ENCODE measurements at regions not wholly inside any gene's neighbourhood (a gene's known extent, or its start where the extent isn't known, plus 50 kb on each side); places are given as distances from the start of the nearest gene placed in this dataset.

GRCh38 chr3:104632947-104633346 is 733.8 kb upstream of the ALCAM start:
- Histone ChIP-seq H2AK5ac (ENCODE audit: insufficient read length, low read length) (no peak overlapping the region), H4K5ac (ENCODE audit: insufficient read length, low read depth, low read length) (no peak overlapping the region), H2BK15ac (ENCODE audit: low read depth, low read length) (no peak overlapping the region), H3K4me2 (ENCODE audit: insufficient read depth, insufficient read length, low read length) (no peak overlapping the region), H3K18ac (ENCODE audit: insufficient read length, low read depth, low read length) (no peak overlapping the region), H3K9ac (ENCODE audit: extremely low read depth, insufficient read length, low read length) (no peak overlapping the region), H4K91ac (ENCODE audit: insufficient read length, low read depth, low read length) (no peak overlapping the region), H3K79me2 (ENCODE audit: insufficient read depth, low read length) (no peaks in the 10 kb centered on the region), H3K23ac (ENCODE audit: insufficient read length, low read depth, low read length) (no peak overlapping the region), H3K14ac (ENCODE audit: insufficient read depth, low read length) (no peak overlapping the region), H3K4ac (ENCODE audit: low read depth, low read length) (no peak overlapping the region), H4K20me1 (ENCODE audit: control insufficient read depth, insufficient read depth, insufficient read length) (no peaks in the 10 kb centered on the region), H3K4me1 (ENCODE audit: insufficient read depth, low read length) (no peaks in the 10 kb centered on the region), H3K79me1 (ENCODE audit: insufficient read depth, low read depth, low read length, poor library complexity, severe bottlenecking) (no peaks in the 10 kb centered on the region), H3T11ph (ENCODE audit: low read length) (no peak overlapping the region), H3K9me3 (ENCODE audit: control insufficient read depth, low read depth, low read length) (peaks cover 16% of the 10 kb centered on the region), H2BK5ac (ENCODE audit: insufficient read length, low read length) (no peak overlapping the region), H3K56ac (ENCODE audit: insufficient read length, low read depth, low read length) (no peak overlapping the region), H4K8ac (replicated peaks; ENCODE audit: insufficient read length, low read depth, low read length) (no peak overlapping the region), H2BK12ac (ENCODE audit: insufficient read length, low read depth, low read length) (no peak overlapping the region), H2BK120ac (ENCODE audit: low read depth, low read length, poor library complexity, severe bottlenecking) (no peak overlapping the region), H2AFZ (ENCODE audit: low read length) (no peak overlapping the region), H2BK20ac (ENCODE audit: low read depth, low read length, poor library complexity, severe bottlenecking) (no peak overlapping the region), H3K23me2 (ENCODE audit: insufficient read length, low read depth, low read length, poor library complexity, severe bottlenecking) (no peaks in the 10 kb centered on the region), H3K27me3 (ENCODE audit: insufficient read depth, low read length) (no peaks in the 10 kb centered on the region), H3K27ac (ENCODE audit: insufficient read length, low read depth, low read length) (no peak overlapping the region)
- Mint-ChIP-seq H3K9me3 (peaks cover 27 to 35% of the 10 kb centered on the region in 2 experiments), H3K27ac (no peak overlapping the region), H3K4me3 (no peak overlapping the region), H3K36me3 (ENCODE audit: insufficient read depth in 1 of 3, low read depth in 3 of 3) (peaks cover 20 to 38% (median 23%) of the 10 kb centered on the region in 3 experiments), H3K27me3 (ENCODE audit: low read depth) (no peaks in the 10 kb centered on the region), H3K4me1 (no peaks in the 10 kb centered on the region; a peak in 1 of 4 replicates)
- no peak for DNase-seq
- WGBS (ENCODE audit: extremely low coverage, insufficient read length, low lambda C conversion rate) = no CpG with 5 or more reads among the region's 1 CpG
- no peak for TF ChIP-seq CTCF (conservative IDR thresholded peaks at IDR 0.05)
